Nephron (organoid): ENCODE measurements at regions not wholly inside any gene's neighbourhood (a gene's known extent, or its start where the extent isn't known, plus 50 kb on each side); places are given as distances from the start of the nearest gene placed in this dataset.

ENCODE experiments used
- H3K27ac Mint-ChIP-seq, 3 experiments: 2 replicates each; pipeline ENCODE4 v1.8.0; 2020; ENCODE audit warnings: mixed read lengths in 3 of 3, mild to moderate bottlenecking in 2 of 3, moderate library complexity in 1 of 3
- H3K27me3 Mint-ChIP-seq: 2 replicates; pipeline ENCODE4 v1.8.0; 2021; ENCODE audit warnings: low read depth, mild to moderate bottlenecking, moderate library complexity, mixed read lengths
- H3K36me3 Mint-ChIP-seq: 2 replicates; pipeline ENCODE4 v1.8.0; 2020; ENCODE audit warnings: low read depth, mixed read lengths
- H3K4me1 Mint-ChIP-seq: 2 replicates; pipeline ENCODE4 v1.8.0; 2020; ENCODE audit warnings: mixed read lengths
- H3K4me3 Mint-ChIP-seq, 3 experiments: 2 replicates each; pipeline ENCODE4 v1.8.0; 2020; ENCODE audit warnings: mild to moderate bottlenecking in 3 of 3, mixed read lengths in 3 of 3, moderate library complexity in 2 of 3
- H3K9me3 Mint-ChIP-seq: 2 replicates; pipeline ENCODE4 v1.8.0; 2020; ENCODE audit warnings: mixed read lengths
- CTCF ChIP-seq, 3 experiments: fragments of 200-600 bp; sonication (generic); IDR thresholded peaks; one replicate each; pipeline ENCODE4 v1.5.0; 2021; ENCODE audit warnings: antibody characterized with exemption in 3 of 3; ENCODE audit not compliant: unreplicated experiment in 3 of 3

- TF ChIP-seq CTCF (IDR thresholded peaks at IDR 0.05; ENCODE audit: unreplicated experiment in 3 of 3) = no peak
- no peak overlapping the region for H3K4me3 Mint-ChIP-seq
- H3K36me3 Mint-ChIP-seq = no peaks in the 10 kb centered on the region
- H3K9me3 Mint-ChIP-seq = no peaks in the 10 kb centered on the region
- H3K4me1 Mint-ChIP-seq = peaks cover 11% of the 10 kb centered on the region
- H3K27me3 Mint-ChIP-seq = peaks cover under 1% of the 10 kb centered on the region
- no peak overlapping the region for H3K27ac Mint-ChIP-seq
These were observed 173.0 kb upstream of the NEBL start for GRCh38 chr10:21069929-21070700.

- Mint-ChIP-seq H3K27ac (no peak overlapping the region), H3K4me3 (no peak overlapping the region), H3K36me3 (no peaks in the 10 kb centered on the region), H3K4me1 (peaks cover 11% of the 10 kb centered on the region), H3K27me3 (no peaks in the 10 kb centered on the region), H3K9me3 (no peaks in the 10 kb centered on the region)
- no peak for TF ChIP-seq CTCF (IDR thresholded peaks at IDR 0.05; ENCODE audit: unreplicated experiment in 3 of 3)
These were observed 172.2 kb upstream of the NEBL start for GRCh38 chr10:21069278-21069677.

GRCh38 chr10:21068026-21068656, 171.0 kb upstream of the NEBL start:
- no peak overlapping the region for H3K27ac Mint-ChIP-seq
- no peaks in the 10 kb centered on the region for H3K27me3 Mint-ChIP-seq
- H3K4me1 Mint-ChIP-seq = peaks cover 11% of the 10 kb centered on the region
- TF ChIP-seq CTCF (IDR thresholded peaks at IDR 0.05; ENCODE audit: unreplicated experiment in 3 of 3) = no peak
- H3K4me3 Mint-ChIP-seq = no peak overlapping the region
- H3K9me3 Mint-ChIP-seq = no peaks in the 10 kb centered on the region
- no peaks in the 10 kb centered on the region for H3K36me3 Mint-ChIP-seq

GRCh38 chr10:21065621-21066248, 168.6 kb upstream of the NEBL start:
- Mint-ChIP-seq H3K27me3 (no peaks in the 10 kb centered on the region), H3K36me3 (peaks cover under 1% of the 10 kb centered on the region), H3K4me3 (no peak overlapping the region), H3K27ac (no peak overlapping the region), H3K4me1 (peaks cover 16% of the 10 kb centered on the region), H3K9me3 (peaks cover 1% of the 10 kb centered on the region)
- TF ChIP-seq CTCF (IDR thresholded peaks at IDR 0.05; ENCODE audit: unreplicated experiment in 3 of 3) = no peak

- H3K36me3 Mint-ChIP-seq = peaks cover 9% of the 10 kb centered on the region
- peaks cover 6% of the 10 kb centered on the region for H3K4me1 Mint-ChIP-seq
- H3K9me3 Mint-ChIP-seq = peaks cover 16% of the 10 kb centered on the region
- H3K27ac Mint-ChIP-seq = no peak overlapping the region
- H3K27me3 Mint-ChIP-seq = no peaks in the 10 kb centered on the region
- no peak overlapping the region for H3K4me3 Mint-ChIP-seq
- TF ChIP-seq CTCF (IDR thresholded peaks at IDR 0.05; ENCODE audit: unreplicated experiment in 3 of 3) = no peak
These were observed 164.9 kb upstream of the NEBL start for GRCh38 chr10:21061982-21062381.
